Peyer's patch (tissue), 4 donors: ENCODE measurements at regions not wholly inside any gene's neighbourhood (a gene's known extent, or its start where the extent isn't known, plus 50 kb on each side); places are given as distances from the start of the nearest gene placed in this dataset.

Experiments used
- DNase-seq, 3 donors: peaks; one replicate each; pipeline ENCODE4 v3.0.0-alpha.2; 2017 to 2019
- H3K27ac ChIP-seq, 4 donors: fragments of 200-600 bp; sonication (generic); one replicate each; pipeline ENCODE4 v1.5.1; 2016 to 2019
- H3K27me3 ChIP-seq, 2 donors: fragments of 200-600 bp; sonication (generic); one replicate each; pipeline ENCODE4 v1.5.1; 2019
- H3K36me3 ChIP-seq, 3 donors: fragments of 200-600 bp; sonication (generic); one replicate each; pipeline ENCODE4 v1.5.1; 2016 to 2019
- H3K4me1 ChIP-seq, 4 donors: fragments of 200-600 bp; sonication (generic); one replicate each; pipeline ENCODE4 v1.5.1; 2016 to 2019
- H3K4me3 ChIP-seq, 4 donors: fragments of 200-600 bp; sonication (generic); 1 replicate in 3 of 4; 2 replicates in 1 of 4; pipeline ENCODE4 v1.5.1; 2016 to 2019; ENCODE audit warnings: mild to moderate bottlenecking in 1 of 4
- H3K9me3 ChIP-seq, 4 donors: fragments of 200-600 bp; sonication (generic); one replicate each; pipeline ENCODE4 v1.5.1; 2016 to 2019; ENCODE audit warnings: mild to moderate bottlenecking in 1 of 4
- CTCF ChIP-seq, 6 experiments: fragments of 450-650 bp in 4 of 6; fragments of 200-600 bp in 2 of 6; sonication (generic) in 1 of 6; IDR thresholded peaks; one replicate each; pipeline ENCODE4 v1.5.1; 2017 to 2019; ENCODE audit warnings: antibody characterized with exemption in 6 of 6, mild to moderate bottlenecking in 3 of 6, moderate library complexity in 1 of 6
- POLR2A ChIP-seq, 2 donors: fragments of 450-650 bp; IDR thresholded peaks; one replicate each; pipeline ENCODE4 v1.5.1; 2017; ENCODE audit warnings: antibody characterized with exemption in 2 of 2, mild to moderate bottlenecking in 2 of 2, moderate library complexity in 2 of 2

GRCh38 chr14:39492267-39492666, 60.0 kb upstream of the FBXO33 start:
- no peaks in the 10 kb centered on the region for H3K27me3 ChIP-seq
- no peak overlapping the region for H3K27ac ChIP-seq
- no peak for DNase-seq

GRCh38 chr14:39491134-39491571, 58.9 kb upstream of the FBXO33 start:
- DNase-seq, result no peak
- no peaks in the 10 kb centered on the region for H3K36me3 ChIP-seq
- H3K4me1 ChIP-seq, result no peaks in the 10 kb centered on the region
- no peaks in the 10 kb centered on the region for H3K27me3 ChIP-seq
- H3K9me3 ChIP-seq, result peaks cover 0 to 5% (median 0%) of the 10 kb centered on the region in 4 donors
- H3K4me3 ChIP-seq, result no peak overlapping the region
- H3K27ac ChIP-seq, result no peak overlapping the region
- TF ChIP-seq CTCF (IDR thresholded peaks at IDR 0.05), result peak; percentile 23 to 66 (median 44)
- TF ChIP-seq POLR2A (IDR thresholded peaks at IDR 0.05), result no peak

More at GRCh38 chr14:39492267-39492666, 60.0 kb upstream of the FBXO33 start:
- no peaks in the 10 kb centered on the region for H3K36me3 ChIP-seq
- peaks cover 0 to 5% (median 0%) of the 10 kb centered on the region in 4 donors for H3K9me3 ChIP-seq
- TF ChIP-seq CTCF (IDR thresholded peaks at IDR 0.05) (no peak), POLR2A (IDR thresholded peaks at IDR 0.05) (no peak)
- H3K4me1 ChIP-seq, result no peaks in the 10 kb centered on the region
- H3K4me3 ChIP-seq, result no peak overlapping the region

GRCh38 chr14:39488600-39488999, 56.4 kb upstream of the FBXO33 start:
- H3K27me3 ChIP-seq, result no peaks in the 10 kb centered on the region
- no peaks in the 10 kb centered on the region for H3K4me1 ChIP-seq
- H3K9me3 ChIP-seq, result no peaks in the 10 kb centered on the region
- H3K36me3 ChIP-seq, result no peaks in the 10 kb centered on the region
- DNase-seq, result no peak
- no peak overlapping the region for H3K4me3 ChIP-seq
- H3K27ac ChIP-seq, result no peak overlapping the region
- no peak for TF ChIP-seq POLR2A (IDR thresholded peaks at IDR 0.05)
- no peak for TF ChIP-seq CTCF (IDR thresholded peaks at IDR 0.05)

- Histone ChIP-seq H3K27me3 (no peaks in the 10 kb centered on the region), H3K4me1 (no peaks in the 10 kb centered on the region), H3K36me3 (no peaks in the 10 kb centered on the region), H3K4me3 (no peak overlapping the region), H3K27ac (no peak overlapping the region), H3K9me3 (no peaks in the 10 kb centered on the region)
- no peak for DNase-seq
- TF ChIP-seq CTCF (IDR thresholded peaks at IDR 0.05), result no peak
- no peak for TF ChIP-seq POLR2A (IDR thresholded peaks at IDR 0.05)
Measured at GRCh38 chr14:39483682-39484081, 51.4 kb upstream of the FBXO33 start.
